CD4-positive, alpha-beta memory T cell (primary cell): ENCODE measurements at regions not wholly inside any gene's neighbourhood (a gene's known extent, or its start where the extent isn't known, plus 50 kb on each side); places are given as distances from the start of the nearest gene placed in this dataset.

Source experiments
- CTCF ChIA-PET: fragments of 350-600 bp; sonication (Branson Sonifier 250); formaldehyde crosslinking; loops from one replicate; lab custom pipeline; 2021; ENCODE audit warnings: inconsistent platforms; ENCODE audit not compliant: partially characterized antibody; lab: Charles Lee
- POLR2A ChIA-PET: fragments of 350-600 bp; sonication (Branson Sonifier 250); formaldehyde crosslinking; loops from one replicate; lab custom pipeline; 2021; ENCODE audit not compliant: partially characterized antibody; lab: Charles Lee
- DNase-seq, 5 donors: peaks; one replicate each; pipeline versions ENCODE4 v3.0.0 to v3.0.0-alpha.2; 2020 to 2022; ENCODE audit warnings: mixed read lengths in 1 of 5
- H3K27ac ChIP-seq: one replicate; pipeline ENCODE4 v1.7.0; 2013; ENCODE audit warnings: low read depth, low read length
- H3K27me3 ChIP-seq: 2 replicates; pipeline ENCODE4 v1.7.0; 2013; ENCODE audit warnings: mild to moderate bottlenecking, low read length, moderate library complexity; ENCODE audit not compliant: insufficient read depth
- H3K36me3 ChIP-seq: 2 replicates; pipeline ENCODE4 v1.7.0; 2013; ENCODE audit warnings: mild to moderate bottlenecking, low read length, moderate library complexity; ENCODE audit not compliant: insufficient read depth
- H3K4me1 ChIP-seq: 2 replicates; pipeline ENCODE4 v1.7.0; 2013; ENCODE audit warnings: mild to moderate bottlenecking, low read length, moderate library complexity; ENCODE audit not compliant: insufficient read depth
- H3K4me3 ChIP-seq, 2 donors: one replicate each; pipeline ENCODE4 v1.7.0; 2013; ENCODE audit warnings: low read length in 2 of 2, mild to moderate bottlenecking in 1 of 2
- H3K9me3 ChIP-seq, 2 donors: one replicate each; pipeline ENCODE4 v1.7.0; 2013; ENCODE audit warnings: low read length in 2 of 2, control low read depth in 1 of 2; ENCODE audit not compliant: control insufficient read depth in 1 of 2
- H3K27ac Mint-ChIP-seq, 7 donors: one replicate each; pipeline ENCODE4 v1.8.0; 2020 to 2021; ENCODE audit warnings: mixed read lengths in 7 of 7, mild to moderate bottlenecking in 6 of 7, inconsistent platforms in 3 of 7, moderate library complexity in 3 of 7
- H3K27me3 Mint-ChIP-seq, 2 donors: one replicate each; pipeline ENCODE4 v1.8.0; 2020 to 2021; ENCODE audit warnings: mixed read lengths in 2 of 2
- H3K36me3 Mint-ChIP-seq, 2 donors: one replicate each; pipeline ENCODE4 v1.8.0; 2020 to 2021; ENCODE audit warnings: mixed read lengths in 2 of 2, inconsistent platforms in 1 of 2, mild to moderate bottlenecking in 1 of 2
- H3K4me1 Mint-ChIP-seq, 4 donors: one replicate each; pipeline ENCODE4 v1.8.0; 2020 to 2021; ENCODE audit warnings: mixed read lengths in 4 of 4, mild to moderate bottlenecking in 1 of 4
- H3K4me3 Mint-ChIP-seq, 8 donors: one replicate each; pipeline ENCODE4 v1.8.0; 2020 to 2021; ENCODE audit warnings: mixed read lengths in 8 of 8, mild to moderate bottlenecking in 7 of 8, moderate library complexity in 6 of 8, inconsistent platforms in 3 of 8
- H3K9me3 Mint-ChIP-seq, 8 donors: one replicate each; pipeline ENCODE4 v1.8.0; 2020 to 2021; ENCODE audit warnings: mixed read lengths in 8 of 8, mild to moderate bottlenecking in 5 of 8, inconsistent platforms in 3 of 8, moderate library complexity in 1 of 8
- intact Hi-C: fragments of 100-400 bp; cut with micrococcal nuclease; formaldehyde crosslinking; loops from one replicate; pipeline ENCODE4 v1.15.1; 2023

- no peak overlapping the region for H3K27ac Mint-ChIP-seq
These were observed 631.8 kb downstream of the GABRG2 start for GRCh38 chr5:162699361-162699760.

GRCh38 chr5:162703914-162704313 is 636.3 kb downstream of the GABRG2 start:
- Histone ChIP-seq H3K27ac (no peak overlapping the region), H3K4me1 (no peaks in the 10 kb centered on the region), H3K27me3 (no peaks in the 10 kb centered on the region), H3K36me3 (no peaks in the 10 kb centered on the region), H3K4me3 (no peak overlapping the region), H3K9me3 (no peaks in the 10 kb centered on the region)
- Mint-ChIP-seq H3K27me3 (no peaks in the 10 kb centered on the region), H3K9me3 (peaks cover 0 to 5% (median 1%) of the 10 kb centered on the region in 8 donors), H3K27ac (no peak overlapping the region), H3K4me1 (no peaks in the 10 kb centered on the region), H3K4me3 (no peak overlapping the region), H3K36me3 (no peaks in the 10 kb centered on the region)
- ChIA-PET POLR2A (no interaction called here), CTCF (no interaction called here)
- DNase-seq, result no peak
- intact Hi-C loops, result no loop called here

More at GRCh38 chr5:162699361-162699760, 631.8 kb downstream of the GABRG2 start:
- ChIA-PET POLR2A (no interaction called here), CTCF (no interaction called here)
- no peaks in the 10 kb centered on the region for H3K36me3 Mint-ChIP-seq
- DNase-seq, result no peak
- no peak overlapping the region for H3K27ac ChIP-seq
- no peaks in the 10 kb centered on the region for H3K4me1 Mint-ChIP-seq
- H3K9me3 ChIP-seq, result no peaks in the 10 kb centered on the region
- no peaks in the 10 kb centered on the region for H3K27me3 Mint-ChIP-seq
- intact Hi-C loops, result no loop called here
- no peak overlapping the region for H3K4me3 Mint-ChIP-seq
- no peaks in the 10 kb centered on the region for H3K4me1 ChIP-seq
- no peak overlapping the region for H3K4me3 ChIP-seq
- H3K27me3 ChIP-seq, result no peaks in the 10 kb centered on the region
- peaks cover 0 to 15% (median 6%) of the 10 kb centered on the region in 8 donors for H3K9me3 Mint-ChIP-seq
- H3K36me3 ChIP-seq, result no peaks in the 10 kb centered on the region

- H3K36me3 ChIP-seq, result no peaks in the 10 kb centered on the region
- no peak overlapping the region for H3K4me3 ChIP-seq
- H3K4me1 ChIP-seq, result no peaks in the 10 kb centered on the region
- Mint-ChIP-seq H3K4me1 (no peaks in the 10 kb centered on the region), H3K36me3 (no peaks in the 10 kb centered on the region), H3K4me3 (no peak overlapping the region), H3K27ac (no peak overlapping the region), H3K27me3 (no peaks in the 10 kb centered on the region), H3K9me3 (peaks cover 0 to 15% (median 3%) of the 10 kb centered on the region in 8 donors)
- POLR2A ChIA-PET, result no interaction called here
- intact Hi-C loops, result no loop called here
- no peaks in the 10 kb centered on the region for H3K27me3 ChIP-seq
- no peak for DNase-seq
- no peaks in the 10 kb centered on the region for H3K9me3 ChIP-seq
- CTCF ChIA-PET, result no interaction called here
- no peak overlapping the region for H3K27ac ChIP-seq
These were observed 643.7 kb downstream of the GABRG2 start for GRCh38 chr5:162711244-162711643.

GRCh38 chr5:162719720-162720119 is 652.1 kb downstream of the GABRG2 start:
- H3K27me3 Mint-ChIP-seq, result no peaks in the 10 kb centered on the region
- Histone ChIP-seq H3K9me3 (peaks cover 0 to 4% of the 10 kb centered on the region in 2 donors), H3K27ac (no peak overlapping the region), H3K4me3 (no peak overlapping the region), H3K27me3 (no peaks in the 10 kb centered on the region), H3K4me1 (no peaks in the 10 kb centered on the region), H3K36me3 (no peaks in the 10 kb centered on the region)
- no peak overlapping the region for H3K27ac Mint-ChIP-seq
- DNase-seq, result no peak
- no peaks in the 10 kb centered on the region for H3K36me3 Mint-ChIP-seq
- H3K4me1 Mint-ChIP-seq, result no peaks in the 10 kb centered on the region
- ChIA-PET POLR2A (no interaction called here), CTCF (no interaction called here)
- peaks cover 4 to 23% (median 14%) of the 10 kb centered on the region in 8 donors for H3K9me3 Mint-ChIP-seq
- intact Hi-C loops, result no loop called here
- no peak overlapping the region for H3K4me3 Mint-ChIP-seq

- peaks cover 0 to 4% of the 10 kb centered on the region in 2 donors for H3K9me3 ChIP-seq
- no peak overlapping the region for H3K4me3 ChIP-seq
- Mint-ChIP-seq H3K9me3 (peaks cover 4 to 29% (median 15%) of the 10 kb centered on the region in 8 donors), H3K36me3 (no peaks in the 10 kb centered on the region), H3K4me3 (no peak overlapping the region), H3K27ac (no peak overlapping the region), H3K4me1 (no peaks in the 10 kb centered on the region), H3K27me3 (no peaks in the 10 kb centered on the region)
- H3K36me3 ChIP-seq, result no peaks in the 10 kb centered on the region
- H3K27ac ChIP-seq, result no peak overlapping the region
- H3K4me1 ChIP-seq, result no peaks in the 10 kb centered on the region
- intact Hi-C loops, result no loop called here
- DNase-seq, result no peak
- CTCF ChIA-PET, result no interaction called here
- POLR2A ChIA-PET, result no interaction called here
- H3K27me3 ChIP-seq, result no peaks in the 10 kb centered on the region
These were observed 653.6 kb downstream of the GABRG2 start for GRCh38 chr5:162721125-162721524.

GRCh38 chr5:162752612-162753011 is 684.8 kb upstream of the CCNG1 start:
- CTCF ChIA-PET, result no interaction called here
- H3K4me1 Mint-ChIP-seq, result no peaks in the 10 kb centered on the region
- Histone ChIP-seq H3K36me3 (no peaks in the 10 kb centered on the region), H3K4me1 (no peaks in the 10 kb centered on the region), H3K9me3 (no peaks in the 10 kb centered on the region), H3K27ac (no peak overlapping the region), H3K27me3 (no peaks in the 10 kb centered on the region), H3K4me3 (no peak overlapping the region)
- DNase-seq, result no peak
- H3K27ac Mint-ChIP-seq, result no peak overlapping the region
- intact Hi-C loops, result no loop called here
- no peak overlapping the region for H3K4me3 Mint-ChIP-seq
- POLR2A ChIA-PET, result no interaction called here
- H3K27me3 Mint-ChIP-seq, result no peaks in the 10 kb centered on the region
- H3K36me3 Mint-ChIP-seq, result no peaks in the 10 kb centered on the region
- H3K9me3 Mint-ChIP-seq, result peaks cover 1 to 19% (median 5%) of the 10 kb centered on the region in 8 donors

- no peaks in the 10 kb centered on the region for H3K27me3 Mint-ChIP-seq
- Histone ChIP-seq H3K4me1 (no peaks in the 10 kb centered on the region), H3K36me3 (no peaks in the 10 kb centered on the region), H3K27me3 (no peaks in the 10 kb centered on the region), H3K9me3 (peaks cover 0 to 5% of the 10 kb centered on the region in 2 donors), H3K27ac (no peak overlapping the region), H3K4me3 (no peak overlapping the region)
- intact Hi-C loops, result no loop called here
- no peak overlapping the region for H3K27ac Mint-ChIP-seq
- no peaks in the 10 kb centered on the region for H3K4me1 Mint-ChIP-seq
- no peak overlapping the region for H3K4me3 Mint-ChIP-seq
- ChIA-PET CTCF (no interaction called here), POLR2A (no interaction called here)
- no peaks in the 10 kb centered on the region for H3K36me3 Mint-ChIP-seq
- peaks cover 2 to 15% (median 7%) of the 10 kb centered on the region in 8 donors for H3K9me3 Mint-ChIP-seq
- DNase-seq, result no peak
These were observed 675.3 kb upstream of the CCNG1 start for GRCh38 chr5:162762119-162762518.

- no peaks in the 10 kb centered on the region for H3K9me3 ChIP-seq
- Mint-ChIP-seq H3K27me3 (no peaks in the 10 kb centered on the region), H3K9me3 (peaks cover 0 to 11% (median 4%) of the 10 kb centered on the region in 8 donors), H3K27ac (no peak overlapping the region), H3K4me1 (no peaks in the 10 kb centered on the region), H3K36me3 (no peaks in the 10 kb centered on the region), H3K4me3 (no peak overlapping the region)
- no peak for DNase-seq
- H3K27me3 ChIP-seq, result no peaks in the 10 kb centered on the region
- no peaks in the 10 kb centered on the region for H3K4me1 ChIP-seq
- no peak overlapping the region for H3K4me3 ChIP-seq
- intact Hi-C loops, result no loop called here
- H3K36me3 ChIP-seq, result no peaks in the 10 kb centered on the region
- CTCF ChIA-PET, result no interaction called here
- POLR2A ChIA-PET, result no interaction called here
- no peak overlapping the region for H3K27ac ChIP-seq
These were observed 668.4 kb upstream of the CCNG1 start for GRCh38 chr5:162769019-162769418.
